SK-N-SH (cell line): ENCODE measurements at regions not wholly inside any gene's neighbourhood (a gene's known extent, or its start where the extent isn't known, plus 50 kb on each side); places are given as distances from the start of the nearest gene placed in this dataset.
A peak's percentile ranks its signal among the peaks of the same experiment; 100 is the strongest.

Source experiments
- CTCF ChIA-PET: fragments of 300-600, 350-600 bp; formaldehyde crosslinking; extraction: SDS; loops from one replicate; lab custom pipeline; 2021; lab: Yijun Ruan, JAX
- POLR2A ChIA-PET: fragments of 350-600 bp; sonication (Branson Sonifier 250); formaldehyde crosslinking; extraction: SDS; loops from one replicate; lab custom pipeline; 2020; ENCODE audit warnings: antibody characterized with exemption, inconsistent platforms; lab: Yijun Ruan, JAX
- DNase-seq: peaks from one replicate; pipeline ENCODE4 v3.0.0; 2012
- H2AFZ ChIP-seq: fragments of 200-600 bp; sonication (generic); 2 replicates; pipeline ENCODE4 v1.8.1; 2016; ENCODE audit warnings: antibody characterized with exemption, mild to moderate bottlenecking, low read depth
- H3F3A ChIP-seq: fragments of 200-600 bp; sonication (generic); replicated peaks from 2 replicates; pipeline ENCODE3; 2016; ENCODE audit warnings: antibody characterized with exemption, mild to moderate bottlenecking; ENCODE audit not compliant: insufficient read depth
- H3K27ac ChIP-seq, 2 experiments: fragments of 200-500 bp in 1 of 2; fragments of 200-600 bp in 1 of 2; sonication (Bioruptor generic) in 1 of 2; sonication (generic), shearing (Covaris generic) in 1 of 2; 2 replicates each; pipeline versions ENCODE4 v1.5.1 to v1.6.1; 2014 to 2016; ENCODE audit warnings: low read depth in 2 of 2, inconsistent platforms in 1 of 2, low read length in 1 of 2, mild to moderate bottlenecking in 1 of 2, mixed read lengths in 1 of 2
- H3K27me3 ChIP-seq: fragments of 200-600 bp; sonication (generic), shearing (Covaris generic); 2 replicates; pipeline ENCODE4 v1.6.1; 2016; ENCODE audit warnings: mixed run types; ENCODE audit not compliant: insufficient read depth
- H3K36me3 ChIP-seq, 2 experiments: fragments of 200-500 bp in 1 of 2; fragments of 200-600 bp in 1 of 2; sonication (Bioruptor generic) in 1 of 2; sonication (generic) in 1 of 2; replicated peaks in 1 of 2; 2 replicates each; pipeline versions ENCODE3 to v1.5.1; 2014 to 2016; ENCODE audit warnings: low read length in 1 of 2, mild to moderate bottlenecking in 1 of 2; ENCODE audit not compliant: insufficient read depth in 2 of 2, control insufficient read depth in 1 of 2
- H3K4me1 ChIP-seq, 2 experiments: fragments of 200-500 bp in 1 of 2; fragments of 200-600 bp in 1 of 2; sonication (Bioruptor generic) in 1 of 2; sonication (generic), shearing (Covaris generic) in 1 of 2; 2 replicates each; pipeline versions ENCODE4 v1.5.1 to v1.6.1; 2014 to 2016; ENCODE audit warnings: low read depth in 1 of 2, low read length in 1 of 2, mixed run types in 1 of 2; ENCODE audit not compliant: insufficient read depth in 2 of 2, control insufficient read depth in 1 of 2
- H3K4me2 ChIP-seq: fragments of 200-600 bp; sonication (generic), shearing (Covaris generic); 2 replicates; pipeline ENCODE4 v1.6.1; 2017; ENCODE audit warnings: mixed run types
- H3K4me3 ChIP-seq, 2 experiments: fragments of 200-500 bp in 1 of 2; fragments of 200-600 bp in 1 of 2; sonication (Bioruptor generic) in 1 of 2; sonication (generic), shearing (Covaris generic) in 1 of 2; 2 replicates each; pipeline versions ENCODE4 v1.5.1 to v1.8.1; 2014 to 2016; ENCODE audit warnings: low read depth in 2 of 2, inconsistent platforms in 1 of 2, low read length in 1 of 2, mild to moderate bottlenecking in 1 of 2, mixed read lengths in 1 of 2, moderate library complexity in 1 of 2
- H3K79me2 ChIP-seq: fragments of 200-600 bp; sonication (generic); 2 replicates; pipeline ENCODE4 v1.8.1; 2017; ENCODE audit warnings: mild to moderate bottlenecking; ENCODE audit not compliant: insufficient read depth
- H3K9ac ChIP-seq: fragments of 200-600 bp; sonication (generic); 2 replicates; pipeline ENCODE4 v1.6.1; 2017; ENCODE audit warnings: mixed run types
- H3K9me2 ChIP-seq: fragments of 200-600 bp; sonication (generic); 2 replicates; pipeline ENCODE4 v1.6.1; 2017; ENCODE audit warnings: mixed run types
- H3K9me3 ChIP-seq: fragments of 200-600 bp; sonication (generic); 2 replicates; pipeline ENCODE4 v1.6.1; 2017; ENCODE audit warnings: mixed run types, mild to moderate bottlenecking, moderate library complexity
- H4K20me1 ChIP-seq: fragments of 200-600 bp; sonication (generic); 2 replicates; pipeline ENCODE4 v1.6.1; 2017; ENCODE audit warnings: mild to moderate bottlenecking, mixed run types; ENCODE audit not compliant: insufficient read depth
- CTCF ChIP-seq: fragments of 200-600 bp; sonication (generic); IDR thresholded peaks from 2 replicates; pipeline ENCODE4 v1.6.1; 2017; ENCODE audit warnings: antibody characterized with exemption, mild to moderate bottlenecking, moderate library complexity
- JUND ChIP-seq: IDR thresholded peaks from 2 replicates; pipeline ENCODE4 v1.4.0; 2012
- NRF1 ChIP-seq: IDR thresholded peaks from 2 replicates; pipeline ENCODE4 v1.6.1; 2012; ENCODE audit warnings: low read depth, mild to moderate bottlenecking, low read length
- PBX3 ChIP-seq: IDR thresholded peaks from 2 replicates; pipeline ENCODE4; 2012
- POLR2AphosphoS5 ChIP-seq: IDR thresholded peaks from 2 replicates; pipeline ENCODE4 v1.6.1; 2012; ENCODE audit warnings: low read depth, low read length
- RAD21 ChIP-seq: IDR thresholded peaks from 2 replicates; pipeline ENCODE4 v1.6.1; 2012; ENCODE audit warnings: mild to moderate bottlenecking, low read length
- REST ChIP-seq: IDR thresholded peaks from 2 replicates; pipeline ENCODE4 v1.6.1; 2012; ENCODE audit warnings: mild to moderate bottlenecking, low read depth, low read length, moderate library complexity
- RXRA ChIP-seq: IDR thresholded peaks from 2 replicates; pipeline ENCODE4 v1.4.0; 2012; ENCODE audit warnings: low read depth, mild to moderate bottlenecking, borderline replicate concordance
- TCF12 ChIP-seq: IDR thresholded peaks from 2 replicates; pipeline ENCODE4 v1.4.0; 2012
- USF1 ChIP-seq: IDR thresholded peaks from 2 replicates; pipeline ENCODE4 v1.4.0; 2012; ENCODE audit warnings: low read depth, borderline replicate concordance
- ZBTB33 ChIP-seq: IDR thresholded peaks from 2 replicates; pipeline ENCODE4 v1.4.0; 2012; ENCODE audit warnings: low read depth, borderline replicate concordance
- WGBS: methylation state at CpG from one replicate; pipeline ENCODE4 v1.1.6; 2017; ENCODE audit warnings: low lambda C conversion rate; 5-methylcytosine and 5-hydroxymethylcytosine counted together

- no peak overlapping the region for H3K4me2 ChIP-seq
- peaks cover 0 to 10% of the 10 kb centered on the region in 2 experiments; a peak in 2 of 4 replicates for H3K4me1 ChIP-seq
- H3K79me2 ChIP-seq, result no peaks in the 10 kb centered on the region
- no peaks in the 10 kb centered on the region for H4K20me1 ChIP-seq
- no peak for DNase-seq
- no peak overlapping the region for H2AFZ ChIP-seq
- WGBS, result 72% methylated on average over 4 of the region's 4 CpGs
- H3F3A ChIP-seq, result no peaks in the 10 kb centered on the region
- ChIA-PET CTCF (no interaction called here), POLR2A (no interaction called here)
- H3K9me3 ChIP-seq, result no peaks in the 10 kb centered on the region
- no peaks in the 10 kb centered on the region for H3K9me2 ChIP-seq
- no peak overlapping the region for H3K9ac ChIP-seq
- no peak overlapping the region for H3K4me3 ChIP-seq
- no peak for TF ChIP-seq PBX3
- no peak for TF ChIP-seq REST
- no peak for TF ChIP-seq TCF12
- TF ChIP-seq POLR2AphosphoS5, result no peak
- TF ChIP-seq NRF1, result no peak
- TF ChIP-seq RAD21, result no peak
- TF ChIP-seq USF1, result no peak
- no peak for TF ChIP-seq ZBTB33
- H3K36me3 ChIP-seq, result no peaks in the 10 kb centered on the region
- no peaks in the 10 kb centered on the region; the same call in 1 of the 2 replicates for H3K27me3 ChIP-seq
- H3K27ac ChIP-seq, result no peak overlapping the region
These were observed 79.5 kb upstream of the FAM169A start for GRCh38 chr5:74945561-74946165.

- Histone ChIP-seq H4K20me1 (no peaks in the 10 kb centered on the region), H3F3A (no peaks in the 10 kb centered on the region)
- CTCF ChIA-PET, result interaction anchor here (1.0 kb wide), 1 partner anchor 10 kb away, joined by 4 read pairs; no protein-coding TSS in a partner anchor
- TF ChIP-seq RXRA (no peak), CTCF (peak; percentile 34), JUND (no peak), ZBTB33 (no peak)
- TF ChIP-seq, all 33 proteins: peak for 1
- H2AFZ ChIP-seq, result no peak overlapping the region
- H3K9ac ChIP-seq, result no peak overlapping the region
- H3K27ac ChIP-seq, result no peak overlapping the region
- H3K36me3 ChIP-seq, result no peaks in the 10 kb centered on the region
- H3K4me3 ChIP-seq, result no peak overlapping the region
- no peaks in the 10 kb centered on the region; the same call in 1 of the 2 replicates for H3K27me3 ChIP-seq
- 48% methylated on average over 2 of the region's 2 CpGs for WGBS
- H3K79me2 ChIP-seq, result no peaks in the 10 kb centered on the region
- no peak for DNase-seq
- no peak overlapping the region for H3K4me2 ChIP-seq
- POLR2A ChIA-PET, result no interaction called here
- H3K9me3 ChIP-seq, result no peaks in the 10 kb centered on the region
- H3K9me2 ChIP-seq, result no peaks in the 10 kb centered on the region
- no peaks in the 10 kb centered on the region for H3K4me1 ChIP-seq
These were observed 77.7 kb upstream of the FAM169A start for GRCh38 chr5:74943905-74944304.
